SK-N-SH treated with all-trans-retinoic acid at 6 μM for 48 hours (cell line): ENCODE measurements at regions not wholly inside any gene's neighbourhood (a gene's known extent, or its start where the extent isn't known, plus 50 kb on each side); places are given as distances from the start of the nearest gene placed in this dataset.

Source experiments
- ATAC-seq: fragments of 200-7000 bp; cut with Tn5 transposase; 3 replicates; pipeline ENCODE4 v1.9.1; 2020; ENCODE audit warnings: mild to moderate bottlenecking, moderate library complexity
- ARNTL ChIP-seq: fragments of 450-650 bp; formaldehyde crosslinking; IDR thresholded peaks from 2 replicates; pipeline ENCODE4 v1.5.0; 2020; ENCODE audit warnings: low read depth, mild to moderate bottlenecking, moderate library complexity, borderline replicate concordance
- BACH2 ChIP-seq: fragments of 250-450 bp; sonication (Bioruptor Pico); IDR thresholded peaks from 2 replicates; pipeline ENCODE4 v1.9.0; 2021; ENCODE audit warnings: mild to moderate bottlenecking, borderline replicate concordance
- CSDC2 ChIP-seq: fragments of 250-450 bp; sonication (Bioruptor Pico); IDR thresholded peaks from 2 replicates; pipeline ENCODE4 v1.5.0; 2020; ENCODE audit warnings: mild to moderate bottlenecking, moderate library complexity
- ESRRG ChIP-seq: fragments of 250-450 bp; sonication (Bioruptor Pico); IDR thresholded peaks from 2 replicates; pipeline ENCODE4 v1.6.1; 2021; ENCODE audit warnings: mild to moderate bottlenecking
- GLIS3 ChIP-seq: fragments of 250-450 bp; sonication (Bioruptor Pico); IDR thresholded peaks from 2 replicates; pipeline ENCODE4 v1.5.0; 2020; ENCODE audit warnings: mild to moderate bottlenecking, moderate library complexity
- ISL1 ChIP-seq: fragments of 250-450 bp; sonication (Bioruptor Pico); IDR thresholded peaks from 2 replicates; pipeline ENCODE4 v2.1.2; 2022; ENCODE audit warnings: mild to moderate bottlenecking, moderate library complexity
- PPARA ChIP-seq: fragments of 250-450 bp; sonication (Bioruptor Pico); IDR thresholded peaks from 2 replicates; pipeline ENCODE4 v1.5.0; 2020; ENCODE audit warnings: mild to moderate bottlenecking, borderline replicate concordance
- RARB ChIP-seq: fragments of 250-450 bp; sonication (Bioruptor Pico); IDR thresholded peaks from 2 replicates; pipeline ENCODE4 v1.8.0; 2021; ENCODE audit warnings: mild to moderate bottlenecking, moderate library complexity
- TCF4 ChIP-seq: fragments of 250-450 bp; sonication (Bioruptor Pico); IDR thresholded peaks from 2 replicates; pipeline ENCODE4 v1.8.0; 2021; ENCODE audit warnings: mild to moderate bottlenecking, moderate library complexity, borderline replicate concordance
- TOX ChIP-seq: fragments of 250-450 bp; sonication (Bioruptor Pico); IDR thresholded peaks from 2 replicates; pipeline ENCODE4 v1.8.0; 2021; ENCODE audit warnings: mild to moderate bottlenecking, moderate library complexity, borderline replicate concordance
- ZC3H10 ChIP-seq: fragments of 250-450 bp; sonication (Bioruptor Pico); IDR thresholded peaks from 2 replicates; pipeline ENCODE4 v1.5.1; 2021; ENCODE audit warnings: mild to moderate bottlenecking, moderate library complexity
- ZFP3 ChIP-seq: fragments of 250-450 bp; sonication (Bioruptor Pico); IDR thresholded peaks from 2 replicates; pipeline ENCODE4 v1.5.0; 2020; ENCODE audit warnings: mild to moderate bottlenecking, moderate library complexity
- ZNF565 ChIP-seq: fragments of 450-650 bp; formaldehyde crosslinking; conservative IDR thresholded peaks from 2 replicates; pipeline ENCODE4 v1.5.0; 2020; ENCODE audit warnings: low read depth, mild to moderate bottlenecking, moderate library complexity
- ZNF70 ChIP-seq: fragments of 450-650 bp; formaldehyde crosslinking; IDR thresholded peaks from 2 replicates; pipeline ENCODE4 v1.5.0; 2020; ENCODE audit warnings: mild to moderate bottlenecking, moderate library complexity
- ZNF8 ChIP-seq: fragments of 450-650 bp; formaldehyde crosslinking; IDR thresholded peaks from 2 replicates; pipeline ENCODE4 v1.5.0; 2020; ENCODE audit warnings: mild to moderate bottlenecking, moderate library complexity
- TF ChIP-seq, protein P1 (sequence below): fragments of 250-450 bp; sonication (Bioruptor Pico); IDR thresholded peaks from 2 replicates; pipeline ENCODE4 v1.5.0; 2020; ENCODE audit warnings: mild to moderate bottlenecking, moderate library complexity
- TF ChIP-seq, protein P2 (sequence below): fragments of 250-450 bp; sonication (Bioruptor Pico); IDR thresholded peaks from 2 replicates; pipeline ENCODE4 v1.5.1; 2020; ENCODE audit warnings: low read depth, mild to moderate bottlenecking, moderate library complexity
- TF ChIP-seq, protein P3 (sequence below): fragments of 250-450 bp; sonication (Bioruptor Pico); IDR thresholded peaks from 2 replicates; pipeline ENCODE4 v1.8.0; 2021; ENCODE audit warnings: low read depth, mild to moderate bottlenecking, moderate library complexity, borderline replicate concordance
- TF ChIP-seq, protein P4 (sequence below): fragments of 250-450 bp; sonication (Bioruptor Pico); IDR thresholded peaks from 2 replicates; pipeline ENCODE4 v1.8.0; 2020; ENCODE audit warnings: mild to moderate bottlenecking, moderate library complexity, borderline replicate concordance

DNA sequence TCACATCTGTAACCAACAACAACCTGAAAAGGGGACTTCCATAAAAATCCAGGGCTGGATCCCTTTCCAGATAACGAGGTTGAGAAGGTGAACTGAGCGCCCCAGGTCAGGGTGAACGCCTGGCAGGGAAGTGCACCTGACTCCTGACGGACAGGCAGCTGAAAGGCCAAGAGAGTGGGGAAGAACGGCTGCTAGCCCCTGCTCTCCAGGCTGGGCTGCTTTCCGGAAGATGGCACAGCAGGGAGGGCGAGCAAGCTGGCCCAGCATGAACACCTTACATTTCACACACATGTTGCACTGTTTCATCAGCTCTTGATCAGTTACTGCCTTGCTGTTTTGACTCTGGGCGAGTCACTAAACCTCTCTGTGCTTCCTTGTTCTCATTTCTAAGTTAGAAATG is 127.2 kb upstream of the IQSEC1 start:
- no peak for TF ChIP-seq ZC3H10 (CRISPR knock-in tag)
- no peak for ATAC-seq

DNA sequence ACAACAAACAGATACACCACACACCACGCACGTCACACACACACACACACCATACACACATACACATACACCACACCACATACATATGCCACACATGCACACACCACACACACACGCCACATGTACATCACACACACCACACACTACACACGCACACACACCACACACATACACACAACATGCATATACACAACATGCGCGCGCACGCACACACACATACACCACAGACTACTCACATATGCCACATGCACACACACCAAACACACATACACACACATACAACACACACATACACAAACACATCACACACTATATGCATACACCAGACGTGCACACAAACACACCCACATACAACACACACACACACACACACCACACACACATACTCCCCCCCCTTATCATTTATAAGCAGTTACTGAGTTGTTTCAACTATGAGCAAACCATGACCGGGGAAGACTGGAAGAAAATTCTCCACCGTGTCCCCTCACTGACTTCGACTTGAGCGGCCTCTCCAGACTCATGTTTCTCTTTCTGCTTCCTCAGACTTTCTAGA is 126.7 kb upstream of the IQSEC1 start:
- TF ChIP-seq CSDC2 (CRISPR knock-in tag) (no peak), TOX (CRISPR knock-in tag) (no peak), ZC3H10 (CRISPR knock-in tag) (no peak), RARB (CRISPR knock-in tag) (no peak), BACH2 (CRISPR knock-in tag) (no peak), PPARA (no peak), ARNTL (no peak), ZNF565 (no peak), ZNF70 (no peak), ISL1 (no peak), ZNF8 (CRISPR knock-in tag) (no peak)
- TF ChIP-seq, protein P1, sequence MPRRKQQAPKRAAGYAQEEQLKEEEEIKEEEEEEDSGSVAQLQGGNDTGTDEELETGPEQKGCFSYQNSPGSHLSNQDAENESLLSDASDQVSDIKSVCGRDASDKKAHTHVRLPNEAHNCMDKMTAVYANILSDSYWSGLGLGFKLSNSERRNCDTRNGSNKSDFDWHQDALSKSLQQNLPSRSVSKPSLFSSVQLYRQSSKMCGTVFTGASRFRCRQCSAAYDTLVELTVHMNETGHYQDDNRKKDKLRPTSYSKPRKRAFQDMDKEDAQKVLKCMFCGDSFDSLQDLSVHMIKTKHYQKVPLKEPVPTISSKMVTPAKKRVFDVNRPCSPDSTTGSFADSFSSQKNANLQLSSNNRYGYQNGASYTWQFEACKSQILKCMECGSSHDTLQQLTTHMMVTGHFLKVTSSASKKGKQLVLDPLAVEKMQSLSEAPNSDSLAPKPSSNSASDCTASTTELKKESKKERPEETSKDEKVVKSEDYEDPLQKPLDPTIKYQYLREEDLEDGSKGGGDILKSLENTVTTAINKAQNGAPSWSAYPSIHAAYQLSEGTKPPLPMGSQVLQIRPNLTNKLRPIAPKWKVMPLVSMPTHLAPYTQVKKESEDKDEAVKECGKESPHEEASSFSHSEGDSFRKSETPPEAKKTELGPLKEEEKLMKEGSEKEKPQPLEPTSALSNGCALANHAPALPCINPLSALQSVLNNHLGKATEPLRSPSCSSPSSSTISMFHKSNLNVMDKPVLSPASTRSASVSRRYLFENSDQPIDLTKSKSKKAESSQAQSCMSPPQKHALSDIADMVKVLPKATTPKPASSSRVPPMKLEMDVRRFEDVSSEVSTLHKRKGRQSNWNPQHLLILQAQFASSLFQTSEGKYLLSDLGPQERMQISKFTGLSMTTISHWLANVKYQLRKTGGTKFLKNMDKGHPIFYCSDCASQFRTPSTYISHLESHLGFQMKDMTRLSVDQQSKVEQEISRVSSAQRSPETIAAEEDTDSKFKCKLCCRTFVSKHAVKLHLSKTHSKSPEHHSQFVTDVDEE (CRISPR knock-in tag), result no peak
- TF ChIP-seq, protein P2, sequence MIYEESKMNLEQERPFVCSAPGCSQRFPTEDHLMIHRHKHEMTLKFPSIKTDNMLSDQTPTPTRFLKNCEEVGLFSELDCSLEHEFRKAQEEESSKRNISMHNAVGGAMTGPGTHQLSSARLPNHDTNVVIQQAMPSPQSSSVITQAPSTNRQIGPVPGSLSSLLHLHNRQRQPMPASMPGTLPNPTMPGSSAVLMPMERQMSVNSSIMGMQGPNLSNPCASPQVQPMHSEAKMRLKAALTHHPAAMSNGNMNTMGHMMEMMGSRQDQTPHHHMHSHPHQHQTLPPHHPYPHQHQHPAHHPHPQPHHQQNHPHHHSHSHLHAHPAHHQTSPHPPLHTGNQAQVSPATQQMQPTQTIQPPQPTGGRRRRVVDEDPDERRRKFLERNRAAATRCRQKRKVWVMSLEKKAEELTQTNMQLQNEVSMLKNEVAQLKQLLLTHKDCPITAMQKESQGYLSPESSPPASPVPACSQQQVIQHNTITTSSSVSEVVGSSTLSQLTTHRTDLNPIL (CRISPR knock-in tag), result no peak
- TF ChIP-seq, protein P3, sequence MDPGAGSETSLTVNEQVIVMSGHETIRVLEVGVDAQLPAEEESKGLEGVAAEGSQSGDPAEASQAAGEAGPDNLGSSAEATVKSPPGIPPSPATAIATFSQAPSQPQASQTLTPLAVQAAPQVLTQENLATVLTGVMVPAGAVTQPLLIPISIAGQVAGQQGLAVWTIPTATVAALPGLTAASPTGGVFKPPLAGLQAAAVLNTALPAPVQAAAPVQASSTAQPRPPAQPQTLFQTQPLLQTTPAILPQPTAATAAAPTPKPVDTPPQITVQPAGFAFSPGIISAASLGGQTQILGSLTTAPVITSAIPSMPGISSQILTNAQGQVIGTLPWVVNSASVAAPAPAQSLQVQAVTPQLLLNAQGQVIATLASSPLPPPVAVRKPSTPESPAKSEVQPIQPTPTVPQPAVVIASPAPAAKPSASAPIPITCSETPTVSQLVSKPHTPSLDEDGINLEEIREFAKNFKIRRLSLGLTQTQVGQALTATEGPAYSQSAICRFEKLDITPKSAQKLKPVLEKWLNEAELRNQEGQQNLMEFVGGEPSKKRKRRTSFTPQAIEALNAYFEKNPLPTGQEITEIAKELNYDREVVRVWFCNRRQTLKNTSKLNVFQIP (CRISPR knock-in tag), result no peak
- TF ChIP-seq, protein P4, sequence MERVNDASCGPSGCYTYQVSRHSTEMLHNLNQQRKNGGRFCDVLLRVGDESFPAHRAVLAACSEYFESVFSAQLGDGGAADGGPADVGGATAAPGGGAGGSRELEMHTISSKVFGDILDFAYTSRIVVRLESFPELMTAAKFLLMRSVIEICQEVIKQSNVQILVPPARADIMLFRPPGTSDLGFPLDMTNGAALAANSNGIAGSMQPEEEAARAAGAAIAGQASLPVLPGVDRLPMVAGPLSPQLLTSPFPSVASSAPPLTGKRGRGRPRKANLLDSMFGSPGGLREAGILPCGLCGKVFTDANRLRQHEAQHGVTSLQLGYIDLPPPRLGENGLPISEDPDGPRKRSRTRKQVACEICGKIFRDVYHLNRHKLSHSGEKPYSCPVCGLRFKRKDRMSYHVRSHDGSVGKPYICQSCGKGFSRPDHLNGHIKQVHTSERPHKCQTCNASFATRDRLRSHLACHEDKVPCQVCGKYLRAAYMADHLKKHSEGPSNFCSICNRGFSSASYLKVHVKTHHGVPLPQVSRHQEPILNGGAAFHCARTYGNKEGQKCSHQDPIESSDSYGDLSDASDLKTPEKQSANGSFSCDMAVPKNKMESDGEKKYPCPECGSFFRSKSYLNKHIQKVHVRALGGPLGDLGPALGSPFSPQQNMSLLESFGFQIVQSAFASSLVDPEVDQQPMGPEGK (CRISPR knock-in tag), result no peak
- ATAC-seq, result no peak

DNA sequence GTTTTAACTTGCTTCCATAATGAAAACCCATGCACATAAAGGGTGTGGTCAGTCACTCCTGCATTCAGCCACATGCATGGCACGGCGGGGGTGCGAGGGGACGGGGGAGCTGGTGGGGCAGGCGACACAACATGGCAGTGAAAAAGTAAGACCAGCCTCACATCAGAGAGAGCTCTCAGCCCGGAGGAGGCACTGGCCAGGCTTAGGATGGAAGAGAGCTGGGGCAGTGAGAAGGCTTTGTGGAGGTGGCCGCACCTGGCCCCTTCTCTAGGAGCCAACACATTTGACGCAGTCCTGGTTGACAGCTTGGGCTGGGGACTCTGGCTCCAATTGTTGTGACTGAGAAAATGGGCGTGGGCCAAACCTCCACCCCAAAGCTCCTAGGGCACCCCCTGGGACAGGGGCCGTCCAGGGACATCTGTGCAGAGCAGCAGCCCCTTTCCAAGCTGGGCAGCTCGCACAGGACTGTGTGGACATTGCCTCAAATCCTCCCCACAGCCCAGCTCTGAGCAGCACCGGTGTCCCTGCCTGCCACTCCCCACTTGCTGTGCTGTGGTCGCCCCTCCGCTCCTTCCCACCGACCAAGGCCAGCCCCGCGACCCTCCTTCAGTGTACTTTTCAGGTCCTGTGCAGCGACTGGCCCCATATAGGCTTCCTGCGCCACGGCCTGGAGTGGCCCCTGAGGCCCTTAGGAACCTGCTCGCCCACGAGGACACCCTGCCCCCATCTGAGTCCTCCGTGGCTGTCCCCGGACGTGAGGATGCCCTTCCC is 126.0 kb upstream of the IQSEC1 start:
- TF ChIP-seq RARB (CRISPR knock-in tag), result no peak
- TF ChIP-seq ZFP3 (CRISPR knock-in tag), result no peak
- TF ChIP-seq BACH2 (CRISPR knock-in tag), result no peak
- TF ChIP-seq, protein P2 (CRISPR knock-in tag), result no peak
- TF ChIP-seq ARNTL, result no peak
- TF ChIP-seq, protein P1 (CRISPR knock-in tag), result no peak
- no peak for TF ChIP-seq ZNF8 (CRISPR knock-in tag)
- no peak for TF ChIP-seq TCF4 (CRISPR knock-in tag)
- TF ChIP-seq ESRRG (CRISPR knock-in tag), result no peak
- TF ChIP-seq GLIS3 (CRISPR knock-in tag), result no peak
- no peak for TF ChIP-seq ZNF70
- ATAC-seq, result no peak
